B cell (primary cell): ENCODE measurements at regions not wholly inside any gene's neighbourhood (a gene's known extent, or its start where the extent isn't known, plus 50 kb on each side); places are given as distances from the start of the nearest gene placed in this dataset.

ENCODE experiments used
- ATAC-seq: fragments of 200-7000 bp; cut with Tn5 transposase; one replicate; pipeline ENCODE4 v1.10.0; 2021; ENCODE audit warnings: low read depth, mild to moderate bottlenecking, moderate number of reproducible peaks, moderate library complexity
- CTCF ChIA-PET: fragments of 350-600 bp; sonication (Branson Sonifier 250); formaldehyde crosslinking; loops from one replicate; lab custom pipeline; 2021; ENCODE audit warnings: antibody characterized with exemption, inconsistent platforms; lab: Charles Lee
- POLR2A ChIA-PET: fragments of 350-600 bp; sonication (Branson Sonifier 250); formaldehyde crosslinking; loops from one replicate; lab custom pipeline; 2021; ENCODE audit warnings: antibody characterized with exemption; lab: Charles Lee
- DNase-seq: peaks from one replicate; pipeline ENCODE4 v3.0.0; 2013
- H2AFZ ChIP-seq: 2 replicates; pipeline ENCODE4 v1.6.1; 2012; ENCODE audit warnings: mild to moderate bottlenecking, low read depth, low read length; ENCODE audit not compliant: insufficient read depth, poor library complexity, severe bottlenecking
- H3K27ac ChIP-seq, 2 donors: 1 replicate in 1 of 2; 2 replicates in 1 of 2; pipeline ENCODE4 v1.5.1; 2012 to 2013; ENCODE audit warnings: low read length in 2 of 2, mild to moderate bottlenecking in 2 of 2, moderate library complexity in 1 of 2
- H3K27me3 ChIP-seq, 4 experiments: fragments of 200-600 bp in 1 of 4; sonication (generic) in 1 of 4; replicated peaks in 1 of 4; 1 replicate in 2 of 4; 2 replicates in 2 of 4; pipeline versions ENCODE4 v1.6.1 to v1.7.0; 2013 to 2016; ENCODE audit warnings: low read length in 3 of 4, mild to moderate bottlenecking in 2 of 4, mixed read lengths in 1 of 4, moderate library complexity in 1 of 4; ENCODE audit not compliant: insufficient read depth in 4 of 4, control insufficient read depth in 3 of 4; ENCODE audit errors: control extremely low read depth in 1 of 4
- H3K36me3 ChIP-seq, 2 experiments: replicated peaks in 1 of 2; 1 replicate in 1 of 2; 2 replicates in 1 of 2; pipeline versions ENCODE4 v1.6.1 to v1.7.1; 2013; ENCODE audit warnings: low read length in 1 of 2; ENCODE audit not compliant: insufficient read depth in 2 of 2, control insufficient read depth in 1 of 2; ENCODE audit errors: control extremely low read depth in 1 of 2, extremely low read depth in 1 of 2
- H3K4me1 ChIP-seq, 2 donors: fragments of 200-600 bp in 1 of 2; sonication (generic) in 1 of 2; 1 replicate in 1 of 2; 2 replicates in 1 of 2; pipeline versions ENCODE4 v1.5.1 to v1.6.1; 2013 to 2017; ENCODE audit warnings: low read length in 2 of 2; ENCODE audit not compliant: control insufficient read depth in 2 of 2, insufficient read depth in 2 of 2
- H3K4me2 ChIP-seq: replicated peaks from 2 replicates; pipeline ENCODE3; 2012; ENCODE audit warnings: mild to moderate bottlenecking, low read depth, low read length; ENCODE audit not compliant: poor library complexity, severe bottlenecking
- H3K4me3 ChIP-seq, 5 experiments: fragments of 200-600 bp in 1 of 5; sonication (generic) in 1 of 5; 1 replicate in 3 of 5; 2 replicates in 2 of 5; pipeline versions ENCODE4 v1.5.1 to v1.7.0; 2011 to 2016; ENCODE audit warnings: low read length in 4 of 5, mild to moderate bottlenecking in 4 of 5, low read depth in 2 of 5, control low read depth in 1 of 5, moderate library complexity in 1 of 5; ENCODE audit not compliant: insufficient read depth in 1 of 5; ENCODE audit errors: control extremely low read depth in 1 of 5, extremely low read depth in 1 of 5
- H3K79me2 ChIP-seq: fragments of 200-600 bp; sonication (generic); one replicate; pipeline ENCODE4 v1.6.0; 2016; ENCODE audit warnings: low read length; ENCODE audit not compliant: control insufficient read depth, insufficient read depth
- H3K9ac ChIP-seq: fragments of 200-600 bp; sonication (generic); 2 replicates; pipeline ENCODE4 v1.6.1; 2017; ENCODE audit warnings: mild to moderate bottlenecking, low read length, moderate library complexity
- H3K9me3 ChIP-seq, 3 donors: one replicate each; pipeline versions ENCODE4 v1.6.1 to v1.7.1; 2013; ENCODE audit warnings: low read length in 2 of 3; ENCODE audit not compliant: control insufficient read depth in 2 of 3, insufficient read depth in 1 of 3; ENCODE audit errors: control extremely low read depth in 1 of 3
- H4K20me1 ChIP-seq: 2 replicates; pipeline ENCODE4 v1.6.0; 2012; ENCODE audit warnings: mild to moderate bottlenecking, low read length; ENCODE audit not compliant: insufficient read depth, control insufficient read depth, poor library complexity, severe bottlenecking
- H3K27ac Mint-ChIP-seq: one replicate; pipeline ENCODE4 v1.8.0; 2021; ENCODE audit warnings: mixed read lengths
- H3K27me3 Mint-ChIP-seq: one replicate; pipeline ENCODE4 v1.8.0; 2021; ENCODE audit warnings: mixed read lengths
- H3K4me1 Mint-ChIP-seq: one replicate; pipeline ENCODE4 v1.8.0; 2021; ENCODE audit warnings: mixed read lengths
- H3K4me3 Mint-ChIP-seq: one replicate; pipeline ENCODE4 v1.8.0; 2021; ENCODE audit warnings: mixed read lengths
- H3K9me3 Mint-ChIP-seq: one replicate; pipeline ENCODE4 v1.8.0; 2022; ENCODE audit warnings: mixed read lengths; ENCODE audit not compliant: insufficient read depth
- CTCF ChIP-seq: fragments of 200-600 bp; IDR thresholded peaks from one replicate; pipeline ENCODE4 v1.8.0; 2022; ENCODE audit warnings: antibody characterized with exemption, mild to moderate bottlenecking
- EZH2 ChIP-seq: IDR thresholded peaks from 2 replicates; pipeline ENCODE4 v1.6.1; 2012; ENCODE audit warnings: borderline replicate concordance, low read depth, mild to moderate bottlenecking, moderate library complexity, low read length; ENCODE audit not compliant: insufficient read depth, poor library complexity, severe bottlenecking
- WGBS: methylation state at CpG from one replicate; pipeline ENCODE4 v1.1.5; 2013; ENCODE audit warnings: missing lambda C conversion rate; ENCODE audit not compliant: insufficient coverage; 5-methylcytosine and 5-hydroxymethylcytosine counted together
- intact Hi-C: fragments of 100-400 bp; cut with micrococcal nuclease; formaldehyde crosslinking; loops from one replicate; pipeline ENCODE4 v1.10.0; 2022

GRCh38 chr16:54587176-54587515 is 300.6 kb upstream of the IRX3 start:
- DNase-seq (no peak), ATAC-seq (no peak)
- H3K27me3 ChIP-seq = no peaks in the 10 kb centered on the region
- H3K27me3 Mint-ChIP-seq = peaks cover 17% of the 10 kb centered on the region
- no peak overlapping the region for H3K9ac ChIP-seq
- ChIA-PET CTCF (no interaction called here), POLR2A (no interaction called here)
- no peaks in the 10 kb centered on the region for H4K20me1 ChIP-seq
- H3K4me3 Mint-ChIP-seq = no peak overlapping the region
- 74% methylated on average over 2 of the region's 3 CpGs for WGBS
- no peaks in the 10 kb centered on the region for H3K4me1 Mint-ChIP-seq
- H3K4me1 ChIP-seq = no peaks in the 10 kb centered on the region
- no peak overlapping the region for H3K4me3 ChIP-seq
- H3K79me2 ChIP-seq = no peaks in the 10 kb centered on the region
- H2AFZ ChIP-seq = no peak overlapping the region
- intact Hi-C loops = no loop called here
- H3K27ac ChIP-seq = no peak overlapping the region
- H3K27ac Mint-ChIP-seq = no peak overlapping the region
- no peaks in the 10 kb centered on the region for H3K36me3 ChIP-seq
- TF ChIP-seq EZH2 (no peak), CTCF (no peak)
- H3K4me2 ChIP-seq = no peak overlapping the region
- H3K9me3 Mint-ChIP-seq = peaks cover 8% of the 10 kb centered on the region
- peaks cover 0 to 11% (median 0%) of the 10 kb centered on the region in 3 donors for H3K9me3 ChIP-seq

GRCh38 chr16:54586474-54587175 is 300.0 kb upstream of the IRX3 start:
- no peak for TF ChIP-seq CTCF
- TF ChIP-seq EZH2 = no peak
- H3K4me3 ChIP-seq = no peak overlapping the region
- no peaks in the 10 kb centered on the region for H3K4me1 ChIP-seq
- H3K36me3 ChIP-seq = no peaks in the 10 kb centered on the region
- peaks cover 0 to 8% (median 0%) of the 10 kb centered on the region in 3 donors for H3K9me3 ChIP-seq
- H3K9me3 Mint-ChIP-seq = peaks cover 8% of the 10 kb centered on the region
- H3K79me2 ChIP-seq = no peaks in the 10 kb centered on the region
- no peaks in the 10 kb centered on the region for H3K4me1 Mint-ChIP-seq
- DNase-seq (no peak), ATAC-seq (no peak)
- intact Hi-C loops = no loop called here
- no peaks in the 10 kb centered on the region for H3K27me3 ChIP-seq
- H3K27ac Mint-ChIP-seq = no peak overlapping the region
- POLR2A ChIA-PET = no interaction called here
- peaks cover 17% of the 10 kb centered on the region for H3K27me3 Mint-ChIP-seq
- 83% methylated on average over 3 of the region's 4 CpGs for WGBS
- no peak overlapping the region for H2AFZ ChIP-seq
- H3K4me3 Mint-ChIP-seq = no peak overlapping the region
- no peak overlapping the region for H3K4me2 ChIP-seq
- CTCF ChIA-PET = no interaction called here
- no peak overlapping the region for H3K9ac ChIP-seq
- no peak overlapping the region for H3K27ac ChIP-seq
- no peaks in the 10 kb centered on the region for H4K20me1 ChIP-seq
